ENCODE measurements at regions not wholly inside any gene's neighbourhood (a gene's known extent, or its start where the extent isn't known, plus 50 kb on each side); places are given as distances from the start of the nearest gene placed in this dataset.

GRCh38 chr12:90899456-90900182, 55.4 kb downstream of the CCER1 start:
- H3K36me3 ChIP-seq (ENCODE audit: control insufficient read depth in 1 of 2, insufficient read depth in 2 of 2, low read length in 2 of 2) = no peaks in the 10 kb centered on the region
- no peaks in the 10 kb centered on the region for H3K4me1 ChIP-seq (ENCODE audit: control insufficient read depth in 1 of 2, insufficient read depth in 2 of 2, low read length in 2 of 2)
- no peaks in the 10 kb centered on the region for H3K9me3 ChIP-seq (ENCODE audit: control insufficient read depth in 1 of 2, low read length in 2 of 2)
- H3K27me3 ChIP-seq (ENCODE audit: low read depth, low read length) = no peaks in the 10 kb centered on the region
- no peak overlapping the region for H3K27ac ChIP-seq (ENCODE audit: low read length)
- H3K4me3 ChIP-seq (ENCODE audit: low read depth in 1 of 2, low read length in 2 of 2) = no peak overlapping the region

DNA sequence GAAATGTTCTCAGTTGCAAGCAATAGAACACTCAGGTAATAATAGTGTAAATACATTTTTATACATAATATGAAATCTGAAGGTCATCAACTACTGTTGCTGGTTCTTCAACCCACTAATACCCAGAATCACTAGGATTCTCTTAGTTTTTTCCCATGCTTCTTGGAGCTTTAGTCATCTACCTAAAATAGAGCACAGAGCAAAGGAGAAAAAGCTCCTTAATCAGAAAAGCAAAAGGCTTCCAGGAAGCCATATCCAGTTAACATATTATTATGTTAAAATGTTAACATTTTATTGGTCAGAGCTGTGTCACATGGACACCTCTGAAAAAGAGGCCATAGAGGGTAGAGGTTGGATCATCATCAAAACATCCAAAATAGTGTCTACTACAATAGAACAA, 57.0 kb downstream of the CCER1 start:
- Histone ChIP-seq H3K27ac (ENCODE audit: low read length) (no peak overlapping the region), H3K27me3 (ENCODE audit: low read depth, low read length) (no peaks in the 10 kb centered on the region), H3K4me1 (ENCODE audit: control insufficient read depth in 1 of 2, insufficient read depth in 2 of 2, low read length in 2 of 2) (no peaks in the 10 kb centered on the region), H3K9me3 (ENCODE audit: control insufficient read depth in 1 of 2, low read length in 2 of 2) (no peaks in the 10 kb centered on the region), H3K4me3 (ENCODE audit: low read depth in 1 of 2, low read length in 2 of 2) (no peak overlapping the region), H3K36me3 (ENCODE audit: control insufficient read depth in 1 of 2, insufficient read depth in 2 of 2, low read length in 2 of 2) (no peaks in the 10 kb centered on the region)

DNA sequence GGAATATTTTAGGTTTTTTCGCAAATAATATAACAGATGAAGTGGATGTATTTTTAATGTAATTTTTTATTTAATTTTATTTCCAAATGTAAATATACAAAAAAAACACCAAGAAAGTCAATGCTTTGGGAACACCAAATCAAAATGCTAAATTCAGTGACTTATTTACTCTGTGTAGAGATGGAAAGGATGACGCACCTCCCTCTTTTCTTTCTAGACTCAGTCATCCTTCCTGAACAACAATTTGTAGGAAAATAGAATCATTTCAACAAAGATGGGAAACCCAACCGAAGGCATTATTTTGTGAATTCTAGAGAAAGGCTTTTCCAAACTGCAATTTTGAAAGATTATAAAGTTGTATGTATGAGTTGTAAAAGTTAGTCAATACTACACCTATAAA, 57.7 kb downstream of the CCER1 start:
- no peaks in the 10 kb centered on the region for H3K4me1 ChIP-seq (ENCODE audit: control insufficient read depth in 1 of 2, insufficient read depth in 2 of 2, low read length in 2 of 2)
- no peak overlapping the region for H3K4me3 ChIP-seq (ENCODE audit: low read depth in 1 of 2, low read length in 2 of 2)
- H3K27me3 ChIP-seq (ENCODE audit: low read depth, low read length) = no peaks in the 10 kb centered on the region
- H3K36me3 ChIP-seq (ENCODE audit: control insufficient read depth in 1 of 2, insufficient read depth in 2 of 2, low read length in 2 of 2) = no peaks in the 10 kb centered on the region
- no peaks in the 10 kb centered on the region for H3K9me3 ChIP-seq (ENCODE audit: control insufficient read depth in 1 of 2, low read length in 2 of 2)
- H3K27ac ChIP-seq (ENCODE audit: low read length) = no peak overlapping the region

- Histone ChIP-seq H3K27ac (ENCODE audit: low read length) (no peak overlapping the region), H3K4me3 (ENCODE audit: low read depth in 1 of 2, low read length in 2 of 2) (no peak overlapping the region), H3K36me3 (ENCODE audit: control insufficient read depth in 1 of 2, insufficient read depth in 2 of 2, low read length in 2 of 2) (no peaks in the 10 kb centered on the region)
Measured at GRCh38 chr12:90896821-90897220, 58.2 kb downstream of the CCER1 start.

GRCh38 chr12:90896164-90896563, 58.8 kb downstream of the CCER1 start:
- Histone ChIP-seq H3K36me3 (ENCODE audit: control insufficient read depth in 1 of 2, insufficient read depth in 2 of 2, low read length in 2 of 2) (no peaks in the 10 kb centered on the region), H3K4me1 (ENCODE audit: control insufficient read depth in 1 of 2, insufficient read depth in 2 of 2, low read length in 2 of 2) (no peaks in the 10 kb centered on the region), H3K4me3 (ENCODE audit: low read depth in 1 of 2, low read length in 2 of 2) (no peak overlapping the region), H3K27me3 (ENCODE audit: low read depth, low read length) (no peaks in the 10 kb centered on the region), H3K9me3 (ENCODE audit: control insufficient read depth in 1 of 2, low read length in 2 of 2) (no peaks in the 10 kb centered on the region), H3K27ac (ENCODE audit: low read length) (no peak overlapping the region)

More at GRCh38 chr12:90896821-90897220, 58.2 kb downstream of the CCER1 start:
- Histone ChIP-seq H3K4me1 (ENCODE audit: control insufficient read depth in 1 of 2, insufficient read depth in 2 of 2, low read length in 2 of 2) (no peaks in the 10 kb centered on the region), H3K9me3 (ENCODE audit: control insufficient read depth in 1 of 2, low read length in 2 of 2) (no peaks in the 10 kb centered on the region), H3K27me3 (ENCODE audit: low read depth, low read length) (no peaks in the 10 kb centered on the region)

DNA sequence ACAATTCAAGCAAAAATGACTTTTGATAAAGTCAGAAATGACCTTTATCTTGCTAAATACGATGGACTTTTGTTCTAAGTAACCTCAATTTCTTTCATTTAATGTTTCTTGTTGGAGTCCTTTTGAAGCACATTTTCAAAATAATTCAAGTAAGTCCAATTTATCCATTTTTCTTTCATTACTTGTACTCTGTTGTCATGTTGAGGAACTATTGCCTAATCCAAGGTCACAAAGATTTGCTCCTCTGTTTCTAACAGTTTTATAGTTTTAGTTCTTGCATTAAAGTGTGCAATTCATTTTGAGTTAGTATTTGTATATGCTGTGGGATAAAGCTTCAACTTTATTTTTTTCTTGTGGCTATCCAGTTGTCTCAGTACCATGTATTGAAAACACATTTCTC, 66.7 kb downstream of the CCER1 start:
- Histone ChIP-seq H3K9me3 (ENCODE audit: control insufficient read depth in 1 of 2, low read length in 2 of 2) (no peaks in the 10 kb centered on the region), H3K4me3 (ENCODE audit: low read depth in 1 of 2, low read length in 2 of 2) (no peak overlapping the region), H3K27ac (ENCODE audit: low read length) (no peak overlapping the region), H3K36me3 (ENCODE audit: control insufficient read depth in 1 of 2, insufficient read depth in 2 of 2, low read length in 2 of 2) (no peaks in the 10 kb centered on the region), H3K27me3 (ENCODE audit: low read depth, low read length) (no peaks in the 10 kb centered on the region), H3K4me1 (ENCODE audit: control insufficient read depth in 1 of 2, insufficient read depth in 2 of 2, low read length in 2 of 2) (no peaks in the 10 kb centered on the region)

DNA sequence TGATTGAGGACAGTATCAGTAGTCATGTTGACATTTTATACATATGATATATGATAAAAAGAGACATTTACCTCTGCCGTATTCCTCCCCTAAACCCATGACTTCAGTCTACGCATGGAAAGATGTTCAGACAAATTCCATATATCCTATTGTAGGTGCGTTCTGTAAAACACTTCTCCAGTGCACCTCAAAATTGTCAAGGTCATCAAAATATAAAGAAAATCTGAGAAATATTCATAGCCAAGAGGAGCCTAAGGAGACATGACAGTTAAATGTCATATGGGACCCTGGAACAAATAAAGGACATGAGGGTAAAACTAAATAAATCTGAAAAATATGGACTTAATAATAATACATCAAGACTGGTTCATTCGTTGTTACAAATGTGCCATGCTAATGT, 71.5 kb downstream of the CCER1 start:
- Histone ChIP-seq H3K4me1 (ENCODE audit: control insufficient read depth in 1 of 2, insufficient read depth in 2 of 2, low read length in 2 of 2) (no peaks in the 10 kb centered on the region), H3K27ac (ENCODE audit: low read length) (no peak overlapping the region), H3K4me3 (ENCODE audit: low read depth in 1 of 2, low read length in 2 of 2) (no peak overlapping the region), H3K27me3 (ENCODE audit: low read depth, low read length) (no peaks in the 10 kb centered on the region), H3K36me3 (ENCODE audit: control insufficient read depth in 1 of 2, insufficient read depth in 2 of 2, low read length in 2 of 2) (no peaks in the 10 kb centered on the region), H3K9me3 (ENCODE audit: control insufficient read depth in 1 of 2, low read length in 2 of 2) (no peaks in the 10 kb centered on the region)

GRCh38 chr12:90871726-90872096, 83.3 kb downstream of the CCER1 start:
- no peaks in the 10 kb centered on the region for H3K27me3 ChIP-seq (ENCODE audit: low read depth, low read length)
- H3K4me1 ChIP-seq (ENCODE audit: control insufficient read depth in 1 of 2, insufficient read depth in 2 of 2, low read length in 2 of 2) = no peaks in the 10 kb centered on the region
- H3K9me3 ChIP-seq (ENCODE audit: control insufficient read depth in 1 of 2, low read length in 2 of 2) = peaks cover 0 to 2% of the 10 kb centered on the region in 2 donors
- H3K27ac ChIP-seq (ENCODE audit: low read length) = no peak overlapping the region
- H3K36me3 ChIP-seq (ENCODE audit: control insufficient read depth in 1 of 2, insufficient read depth in 2 of 2, low read length in 2 of 2) = no peaks in the 10 kb centered on the region
- H3K4me3 ChIP-seq (ENCODE audit: low read depth in 1 of 2, low read length in 2 of 2) = no peak overlapping the region

DNA sequence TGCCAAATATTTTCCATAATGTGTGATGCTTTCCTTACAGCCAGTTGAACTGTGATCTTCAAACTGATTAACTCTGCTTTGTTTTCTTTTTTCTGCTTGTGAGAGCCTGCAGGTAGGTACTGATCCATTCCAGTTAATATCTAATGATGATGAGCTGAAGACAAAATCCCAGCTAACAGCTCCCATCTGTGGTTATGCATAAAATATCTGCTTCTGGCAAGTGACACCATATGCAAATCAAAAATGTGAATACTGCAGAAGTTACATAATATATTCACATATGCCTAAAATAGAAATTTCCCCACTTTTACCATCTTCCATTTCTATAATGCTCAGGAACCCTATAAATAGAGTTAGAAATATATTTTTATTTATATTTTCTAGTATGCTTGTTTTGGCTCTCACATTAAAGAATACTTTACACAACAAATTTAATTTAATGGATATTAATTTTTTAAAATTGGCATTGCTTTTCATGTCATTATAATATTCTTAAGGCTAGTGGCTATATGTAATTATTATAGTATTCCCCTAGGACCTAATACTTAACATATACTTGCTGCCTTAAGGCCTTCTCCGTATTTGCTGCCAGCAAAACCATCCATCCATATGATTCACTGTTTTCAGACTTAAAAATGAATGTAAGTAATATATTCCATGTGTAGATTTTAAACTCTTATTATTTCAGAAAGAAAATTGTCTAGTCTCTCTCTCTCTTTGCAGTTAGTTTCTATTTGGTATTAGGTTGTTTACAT, 83.8 kb downstream of the CCER1 start:
- Histone ChIP-seq H3K9me3 (ENCODE audit: control insufficient read depth in 1 of 2, low read length in 2 of 2) (peaks cover 0 to 2% of the 10 kb centered on the region in 2 donors), H3K27me3 (ENCODE audit: low read depth, low read length) (no peaks in the 10 kb centered on the region), H3K4me3 (ENCODE audit: low read depth in 1 of 2, low read length in 2 of 2) (no peak overlapping the region), H3K4me1 (ENCODE audit: control insufficient read depth in 1 of 2, insufficient read depth in 2 of 2, low read length in 2 of 2) (no peaks in the 10 kb centered on the region), H3K36me3 (ENCODE audit: control insufficient read depth in 1 of 2, insufficient read depth in 2 of 2, low read length in 2 of 2) (no peaks in the 10 kb centered on the region), H3K27ac (ENCODE audit: low read length) (no peak overlapping the region)

DNA sequence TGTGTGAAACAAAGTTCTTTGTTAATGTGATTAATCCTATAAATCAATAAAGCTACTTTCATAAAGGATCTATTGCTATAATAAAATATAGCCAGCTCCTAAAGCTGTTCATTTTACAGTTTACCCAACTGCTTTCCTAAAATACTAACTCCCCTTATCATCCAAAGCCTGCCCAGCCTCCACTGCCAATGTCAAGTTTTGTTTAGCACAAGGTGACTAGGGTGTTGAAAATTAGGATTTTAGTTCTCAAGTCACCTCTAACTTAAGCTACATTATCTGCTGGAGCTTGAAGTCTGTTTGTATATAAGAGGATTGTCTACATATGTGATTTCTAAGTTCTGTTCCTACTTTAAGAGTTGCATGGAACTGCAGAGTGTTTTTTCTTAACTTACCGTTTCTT, 86.3 kb downstream of the CCER1 start:
- no peaks in the 10 kb centered on the region for H3K27me3 ChIP-seq (ENCODE audit: low read depth, low read length)
- H3K4me3 ChIP-seq (ENCODE audit: low read depth in 1 of 2, low read length in 2 of 2) = no peak overlapping the region
- no peaks in the 10 kb centered on the region for H3K36me3 ChIP-seq (ENCODE audit: control insufficient read depth in 1 of 2, insufficient read depth in 2 of 2, low read length in 2 of 2)
- H3K4me1 ChIP-seq (ENCODE audit: control insufficient read depth in 1 of 2, insufficient read depth in 2 of 2, low read length in 2 of 2) = no peaks in the 10 kb centered on the region
- H3K27ac ChIP-seq (ENCODE audit: low read length) = no peak overlapping the region
- no peaks in the 10 kb centered on the region for H3K9me3 ChIP-seq (ENCODE audit: control insufficient read depth in 1 of 2, low read length in 2 of 2)

GRCh38 chr12:90859591-90859990, 95.4 kb downstream of the CCER1 start:
- no peaks in the 10 kb centered on the region for H3K27me3 ChIP-seq (ENCODE audit: low read depth, low read length)
- H3K27ac ChIP-seq (ENCODE audit: low read length) = no peak overlapping the region

More at GRCh38 chr12:90859591-90859990, 95.4 kb downstream of the CCER1 start:
- H3K36me3 ChIP-seq (ENCODE audit: control insufficient read depth in 1 of 2, insufficient read depth in 2 of 2, low read length in 2 of 2) = no peaks in the 10 kb centered on the region
- H3K4me1 ChIP-seq (ENCODE audit: control insufficient read depth in 1 of 2, insufficient read depth in 2 of 2, low read length in 2 of 2) = peaks cover 0 to 10% of the 10 kb centered on the region in 2 donors
- H3K4me3 ChIP-seq (ENCODE audit: low read depth in 1 of 2, low read length in 2 of 2) = no peak overlapping the region
- H3K9me3 ChIP-seq (ENCODE audit: control insufficient read depth in 1 of 2, low read length in 2 of 2) = no peaks in the 10 kb centered on the region

Data from muscle layer of duodenum (tissue), 2 donors.